ENCODE measurements at regions not wholly inside any gene's neighbourhood (a gene's known extent, or its start where the extent isn't known, plus 50 kb on each side); places are given as distances from the start of the nearest gene placed in this dataset.

- peak; percentile 79 for DNase-seq
Observed at GRCh38 chr2:8543383-8544170, 138.3 kb upstream of the ID2 start.

- DNase-seq: no peak
Observed at GRCh38 chr2:8544171-8544785, 137.6 kb upstream of the ID2 start.

- DNase-seq: peak; percentile 17
Observed at GRCh38 chr2:8544786-8545694, 136.8 kb upstream of the ID2 start.

GRCh38 chr2:8545695-8546611, 135.9 kb upstream of the ID2 start:
- no peak for DNase-seq

GRCh38 chr2:8546612-8547283, 135.1 kb upstream of the ID2 start:
- no peak for DNase-seq

- no peak for DNase-seq
Observed at GRCh38 chr2:8547284-8548064, 134.4 kb upstream of the ID2 start.

- DNase-seq: no peak
Observed at GRCh38 chr2:8548065-8548618, 133.7 kb upstream of the ID2 start.

- peak; percentile 43 for DNase-seq
Observed at GRCh38 chr2:8548619-8549150, 133.2 kb upstream of the ID2 start.

GRCh38 chr2:8549273-8549922, 132.5 kb upstream of the ID2 start:
- peak; percentile 77 for DNase-seq

- no peak for DNase-seq
Observed at GRCh38 chr2:8549942-8550341, 131.9 kb upstream of the ID2 start.

- DNase-seq: no peak
Observed at GRCh38 chr2:8550481-8550880, 131.4 kb upstream of the ID2 start.

GRCh38 chr2:8550937-8551621, 130.8 kb upstream of the ID2 start:
- DNase-seq: no peak

- DNase-seq: no peak
Observed at GRCh38 chr2:8551622-8552074, 130.2 kb upstream of the ID2 start.

GRCh38 chr2:8552293-8552801, 129.5 kb upstream of the ID2 start:
- no peak for DNase-seq

- no peak for DNase-seq
Observed at GRCh38 chr2:8553643-8554042, 128.2 kb upstream of the ID2 start.

- DNase-seq: no peak
Observed at GRCh38 chr2:8554296-8554806, 127.5 kb upstream of the ID2 start.

GRCh38 chr2:8555543-8555942, 126.3 kb upstream of the ID2 start:
- no peak for DNase-seq

- no peak for DNase-seq
Observed at GRCh38 chr2:8558096-8558495, 123.8 kb upstream of the ID2 start.

- no peak for DNase-seq
Observed at GRCh38 chr2:8558956-8559355, 122.9 kb upstream of the ID2 start.

Data from NCI-H510A treated with DMSO at 0.1 percent for 48 hours (cell line).